GM13976 (cell line): ENCODE measurements at regions not wholly inside any gene's neighbourhood (a gene's known extent, or its start where the extent isn't known, plus 50 kb on each side); places are given as distances from the start of the nearest gene placed in this dataset.

ENCODE experiments used
- DNase-seq: peaks from one replicate; pipeline ENCODE4 v3.0.0; 2012; ENCODE audit warnings: low spot score
- in situ Hi-C: fragments of 300-500 bp; cut with MboI; formaldehyde crosslinking; loops from one replicate; pipeline ENCODE4 v1.12.0; 2022; ENCODE audit warnings: low sequenced_read_pairs, mixed read lengths, inconsistent platforms; ENCODE audit not compliant: unreplicated experiment
- TF ChIP-seq, protein P1 (sequence below): IDR thresholded peaks from 2 replicates; pipeline ENCODE4 v1.5.1; 2012; ENCODE audit warnings: borderline replicate concordance, mild to moderate bottlenecking; ENCODE audit not compliant: insufficient read depth; ENCODE audit errors: extremely low read depth, missing control alignments, control extremely low read depth

DNA sequence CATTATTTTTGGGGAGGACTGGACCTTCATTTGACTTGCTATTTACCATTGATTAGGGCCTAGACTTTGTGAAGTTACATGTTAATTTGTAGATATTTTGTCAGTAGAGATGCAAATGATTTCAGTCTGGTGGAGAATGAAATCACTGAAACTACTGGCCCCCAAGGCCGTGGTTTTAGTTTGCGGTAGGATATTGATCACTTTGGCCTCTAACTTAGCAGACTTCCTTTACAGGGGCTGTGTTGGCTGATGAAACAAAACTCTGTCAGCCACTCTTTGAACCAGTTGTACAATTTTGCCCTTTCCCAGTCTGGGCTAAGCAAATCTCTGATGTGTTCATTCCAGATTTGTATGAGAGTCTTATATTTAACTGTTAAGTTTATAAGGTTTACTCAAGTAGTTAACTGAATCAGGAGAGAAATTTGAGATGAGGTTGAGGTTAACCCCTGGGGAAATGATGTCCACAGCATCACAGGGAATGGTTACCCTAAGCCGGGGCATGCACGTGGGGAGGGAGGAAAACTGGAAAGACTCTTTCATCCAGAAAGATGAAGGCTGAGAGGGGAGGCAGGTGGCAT lies 105.7 kb upstream of the INSIG1 start:
- TF ChIP-seq, protein P1, sequence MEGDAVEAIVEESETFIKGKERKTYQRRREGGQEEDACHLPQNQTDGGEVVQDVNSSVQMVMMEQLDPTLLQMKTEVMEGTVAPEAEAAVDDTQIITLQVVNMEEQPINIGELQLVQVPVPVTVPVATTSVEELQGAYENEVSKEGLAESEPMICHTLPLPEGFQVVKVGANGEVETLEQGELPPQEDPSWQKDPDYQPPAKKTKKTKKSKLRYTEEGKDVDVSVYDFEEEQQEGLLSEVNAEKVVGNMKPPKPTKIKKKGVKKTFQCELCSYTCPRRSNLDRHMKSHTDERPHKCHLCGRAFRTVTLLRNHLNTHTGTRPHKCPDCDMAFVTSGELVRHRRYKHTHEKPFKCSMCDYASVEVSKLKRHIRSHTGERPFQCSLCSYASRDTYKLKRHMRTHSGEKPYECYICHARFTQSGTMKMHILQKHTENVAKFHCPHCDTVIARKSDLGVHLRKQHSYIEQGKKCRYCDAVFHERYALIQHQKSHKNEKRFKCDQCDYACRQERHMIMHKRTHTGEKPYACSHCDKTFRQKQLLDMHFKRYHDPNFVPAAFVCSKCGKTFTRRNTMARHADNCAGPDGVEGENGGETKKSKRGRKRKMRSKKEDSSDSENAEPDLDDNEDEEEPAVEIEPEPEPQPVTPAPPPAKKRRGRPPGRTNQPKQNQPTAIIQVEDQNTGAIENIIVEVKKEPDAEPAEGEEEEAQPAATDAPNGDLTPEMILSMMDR: no peak
- no peak for DNase-seq
- in situ Hi-C loops: loop anchor here (10.0 kb wide), 1 partner anchor 153 kb away; no protein-coding TSS in a partner anchor

DNA sequence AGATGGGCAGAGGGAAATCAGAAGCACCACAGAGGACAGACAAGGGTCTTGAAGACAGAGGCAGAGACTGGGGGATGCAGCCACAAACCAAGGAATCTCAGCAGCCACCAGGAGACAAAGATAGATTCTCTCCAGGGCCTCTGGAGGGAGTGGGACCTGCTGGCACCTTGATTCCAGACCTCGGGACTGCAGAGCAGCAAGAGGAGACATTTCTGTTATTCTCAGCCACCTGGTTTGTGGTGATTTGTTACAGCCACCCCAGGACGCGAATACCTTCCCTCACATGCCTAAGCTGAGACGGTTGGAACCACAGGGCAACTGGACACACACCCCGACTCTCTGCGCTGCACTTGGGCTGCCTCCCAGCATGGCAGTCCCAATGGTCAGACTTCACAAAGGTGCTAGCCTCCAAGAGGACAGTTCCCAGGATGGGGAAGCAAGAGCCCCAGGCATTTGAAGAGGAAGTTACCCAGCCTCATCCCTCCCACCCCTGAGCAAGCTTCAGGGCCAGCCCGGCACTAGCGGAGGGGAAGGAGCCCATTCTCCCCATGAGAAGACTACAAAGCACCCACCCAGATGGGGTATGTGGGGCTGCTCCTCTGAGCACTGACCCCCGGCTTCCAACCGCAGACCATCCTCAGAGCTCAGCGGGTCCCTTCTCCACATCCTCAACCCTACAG lies 104.6 kb upstream of the INSIG1 start:
- TF ChIP-seq, protein P1: no peak
- in situ Hi-C loops: loop anchor here (10.0 kb wide), 1 partner anchor 152 kb away; no protein-coding TSS in a partner anchor
- DNase-seq: no peak

DNA sequence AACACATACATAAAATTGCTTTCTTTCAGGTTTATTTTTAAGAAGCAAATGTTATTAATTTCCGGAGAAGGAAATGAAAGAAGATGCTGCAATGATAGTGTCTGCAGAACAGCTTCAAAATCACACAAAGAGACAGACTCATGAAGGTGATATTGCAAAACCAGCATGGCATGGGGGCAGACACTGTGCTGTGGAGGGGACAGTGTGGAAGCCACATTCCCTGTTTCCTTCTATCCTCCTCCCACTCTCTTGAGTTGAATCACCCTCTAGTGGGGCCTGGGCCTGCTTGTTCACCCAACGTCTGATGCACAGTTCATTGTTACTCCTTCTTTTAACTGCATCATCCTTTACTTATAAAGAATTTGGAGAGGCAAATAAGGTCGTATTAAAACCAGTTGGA lies 104.0 kb upstream of the INSIG1 start:
- no peak for DNase-seq
- in situ Hi-C loops: loop anchor here (10.0 kb wide), 1 partner anchor 151 kb away; no protein-coding TSS in a partner anchor

DNA sequence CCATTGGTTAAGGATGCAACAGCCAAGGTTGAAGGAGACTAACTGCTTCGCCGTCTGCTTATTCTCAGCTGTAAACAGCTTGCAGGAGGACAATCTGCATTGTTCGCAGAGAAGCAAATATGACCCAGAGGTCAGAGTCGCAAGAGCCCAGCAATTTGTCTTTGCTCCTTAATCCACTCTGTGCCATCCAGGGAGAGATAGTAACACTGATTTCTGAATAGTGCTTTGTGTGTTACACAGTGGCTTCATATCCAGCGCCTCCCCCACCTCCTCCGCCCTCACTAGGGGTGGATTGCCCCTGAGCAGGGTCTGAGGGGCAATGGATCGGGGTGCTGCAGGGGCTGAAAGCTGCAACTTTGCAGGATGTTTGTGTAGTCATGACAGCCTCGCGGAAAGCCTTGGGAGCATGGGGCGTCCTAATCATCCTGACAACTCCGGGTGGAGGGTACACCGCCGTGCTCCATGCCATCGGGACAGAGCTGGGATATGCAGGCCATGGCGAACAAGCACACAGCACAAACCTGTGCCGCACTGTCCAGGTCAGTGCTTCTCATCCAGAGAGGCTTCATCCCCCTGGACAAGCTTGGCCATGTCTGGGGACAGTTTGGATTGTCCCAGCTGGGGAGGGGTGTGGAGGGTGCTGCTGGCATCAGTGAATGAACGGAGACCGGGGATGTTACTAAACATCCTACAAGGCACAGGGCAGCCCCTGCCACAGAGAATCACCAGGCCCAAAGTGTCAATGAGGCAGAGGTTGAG lies 103.1 kb upstream of the INSIG1 start:
- in situ Hi-C loops: loop anchor here (10.0 kb wide), 1 partner anchor 150 kb away; no protein-coding TSS in a partner anchor
- TF ChIP-seq, protein P1: no peak
- no peak for DNase-seq

More for the DNA sequence above, 104.0 kb upstream of the INSIG1 start:
- TF ChIP-seq, protein P1: no peak

DNA sequence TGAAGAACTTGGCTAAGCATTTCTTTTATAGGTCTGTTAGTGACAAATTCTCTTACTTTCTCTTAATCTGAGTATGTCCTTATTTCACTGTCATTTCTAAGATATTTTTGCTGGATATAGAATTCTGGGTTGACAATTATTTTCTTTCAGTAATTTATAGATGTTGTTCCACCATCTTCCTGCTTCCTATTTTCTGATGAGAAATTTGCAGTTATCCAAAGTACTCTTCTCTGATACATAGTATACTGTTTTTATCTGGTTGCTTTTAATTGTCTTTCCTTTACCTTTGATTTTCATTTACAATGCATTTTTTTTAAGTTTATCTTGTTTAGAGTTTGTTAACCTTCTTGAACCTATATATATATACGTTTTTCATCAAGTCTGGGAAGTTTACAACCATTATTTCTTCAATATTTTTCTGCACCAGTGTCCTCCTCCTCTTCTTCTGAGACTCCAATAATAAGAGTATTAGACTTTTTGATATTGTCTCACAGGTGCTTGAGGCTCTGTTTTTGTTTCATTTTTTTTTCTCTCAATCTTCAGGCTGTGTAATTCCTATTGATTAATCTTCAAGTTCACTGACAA lies 101.6 kb upstream of the INSIG1 start:
- in situ Hi-C loops: loop anchor here (10.0 kb wide), 1 partner anchor 149 kb away; no protein-coding TSS in a partner anchor

More for the DNA sequence above, 101.6 kb upstream of the INSIG1 start:
- TF ChIP-seq, protein P1: no peak
- DNase-seq: no peak
